NCI-H1436 treated with DMSO at 0.1 percent for 48 hours (cell line): ENCODE measurements at regions not wholly inside any gene's neighbourhood (a gene's known extent, or its start where the extent isn't known, plus 50 kb on each side); places are given as distances from the start of the nearest gene placed in this dataset.
"Not testable (repeated sequence)": the region's sequence is repeated elsewhere in the genome, so short reads cannot be mapped to it uniquely, and the experiment has no call there.

Source experiments
- DNase-seq: peaks from one replicate; lab custom pipeline; 2025; lab: John Stamatoyannopoulos, UW

DNA sequence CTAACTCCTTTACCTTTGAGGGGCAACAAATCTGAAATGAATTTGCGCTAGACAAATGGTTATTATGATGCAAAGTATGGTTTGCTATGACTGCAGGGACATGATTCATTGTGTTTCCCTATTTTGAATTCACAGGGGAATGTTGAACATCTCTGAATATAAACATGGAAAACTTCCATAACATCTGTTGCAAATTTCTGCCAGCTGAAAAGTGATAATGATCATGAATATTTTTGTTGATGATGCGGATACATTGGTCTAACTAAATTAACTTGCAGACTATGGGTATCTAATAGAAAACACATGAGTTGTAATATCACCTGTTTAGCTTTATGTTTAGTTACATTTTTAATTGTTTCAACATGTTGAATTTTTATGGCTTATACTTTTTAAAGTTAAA, 1325.5 kb downstream of the REEP3 start:
- DNase-seq: no peak

DNA sequence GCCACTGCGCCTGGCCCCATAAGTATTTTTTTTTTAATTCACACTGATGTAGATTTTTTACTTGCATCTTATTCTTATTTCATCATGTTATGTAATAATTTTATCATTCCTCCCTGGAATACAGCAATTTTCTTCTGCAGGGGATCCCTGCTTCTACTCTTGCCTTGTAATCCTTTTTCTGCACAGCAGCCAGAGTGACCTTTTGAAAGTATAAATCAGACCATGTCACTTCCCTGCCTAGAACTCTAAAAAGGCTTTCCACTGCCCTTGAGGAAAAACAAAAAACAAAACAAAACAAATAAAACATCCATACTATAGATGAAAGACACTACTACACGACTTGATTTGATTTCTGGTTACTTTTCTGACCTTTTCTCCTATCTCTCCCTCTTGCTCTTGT, 1334.7 kb downstream of the REEP3 start:
- no peak for DNase-seq

DNA sequence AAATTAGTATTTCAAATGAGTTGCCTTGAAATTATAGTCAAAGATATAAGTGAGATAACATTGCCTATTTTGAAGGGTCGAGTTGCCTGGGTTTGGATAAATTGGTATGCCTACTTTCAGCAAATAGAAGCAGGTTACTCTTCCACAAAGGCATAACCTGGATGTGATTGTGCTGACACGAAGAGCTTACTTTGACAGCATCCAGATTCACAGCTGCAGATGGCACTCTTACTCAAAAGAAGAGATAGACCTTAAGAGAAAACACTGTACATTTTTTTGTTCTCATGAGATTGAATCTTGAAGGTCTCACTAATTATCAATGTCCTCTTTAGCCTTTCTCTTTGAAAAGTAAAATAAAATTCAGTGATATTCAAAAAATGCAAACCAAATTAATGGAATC, 1338.7 kb downstream of the REEP3 start:
- DNase-seq: no peak

DNA sequence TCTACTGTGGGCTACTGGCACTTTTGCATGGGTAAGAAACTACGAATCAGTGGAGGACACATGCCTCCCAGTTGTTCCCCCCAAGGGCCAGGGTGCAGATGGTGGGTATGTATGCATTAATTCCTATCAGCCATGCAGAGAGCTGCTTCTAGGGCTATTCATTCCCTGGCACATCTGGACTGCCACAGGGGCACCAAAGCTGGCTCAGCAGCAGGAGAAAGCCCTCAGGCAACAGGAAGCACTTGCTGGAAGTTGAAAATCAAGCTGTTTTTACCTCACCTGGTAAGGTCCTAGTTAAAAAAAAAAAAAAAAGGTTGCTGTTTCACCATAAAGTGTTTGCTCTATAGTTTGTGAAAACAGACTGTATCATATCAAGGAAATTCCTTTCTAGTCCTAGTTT, 1342.6 kb downstream of the REEP3 start:
- DNase-seq: no peak

DNA sequence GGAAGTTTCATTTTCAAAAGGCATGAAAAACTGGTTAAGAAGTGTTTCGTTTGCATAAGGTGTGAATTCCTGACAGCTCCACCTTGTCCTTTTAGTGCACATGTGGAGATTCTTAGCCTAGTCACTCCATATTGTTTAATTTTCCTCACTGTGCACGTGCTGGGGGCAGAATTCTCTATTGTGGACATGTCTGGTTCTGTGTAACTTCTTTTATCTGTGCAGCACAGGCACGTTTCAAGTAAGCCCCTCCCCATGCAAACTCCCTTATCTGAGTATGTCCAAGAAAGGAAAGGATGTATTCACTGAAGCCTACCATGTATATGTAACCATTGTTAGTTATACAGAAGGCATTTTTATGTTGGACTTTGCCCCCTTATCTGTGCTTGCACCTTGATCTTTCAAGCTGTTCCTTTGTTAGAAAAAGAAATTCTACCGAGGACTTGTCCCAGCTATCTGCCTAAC, 1346.3 kb downstream of the REEP3 start:
- DNase-seq: no peak

DNA sequence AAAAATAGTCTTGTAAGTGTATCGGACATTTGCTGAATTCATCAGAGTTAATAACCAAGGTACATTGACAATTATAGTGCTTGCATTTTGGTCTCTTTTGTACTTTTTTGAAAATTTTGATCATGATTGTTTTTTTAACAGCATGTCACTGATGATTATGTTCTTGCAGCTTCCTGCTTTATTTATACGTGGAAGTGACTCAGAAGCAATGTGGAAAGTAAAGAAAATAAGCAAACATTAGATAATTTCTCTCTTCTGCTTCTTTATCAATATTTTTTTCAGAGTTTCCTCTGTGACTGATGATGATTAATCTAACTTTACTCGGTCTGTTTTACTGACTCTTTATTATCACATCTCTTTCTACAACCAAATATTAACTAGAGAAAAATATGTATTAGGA, 1351.9 kb downstream of the REEP3 start:
- DNase-seq: no peak

DNA sequence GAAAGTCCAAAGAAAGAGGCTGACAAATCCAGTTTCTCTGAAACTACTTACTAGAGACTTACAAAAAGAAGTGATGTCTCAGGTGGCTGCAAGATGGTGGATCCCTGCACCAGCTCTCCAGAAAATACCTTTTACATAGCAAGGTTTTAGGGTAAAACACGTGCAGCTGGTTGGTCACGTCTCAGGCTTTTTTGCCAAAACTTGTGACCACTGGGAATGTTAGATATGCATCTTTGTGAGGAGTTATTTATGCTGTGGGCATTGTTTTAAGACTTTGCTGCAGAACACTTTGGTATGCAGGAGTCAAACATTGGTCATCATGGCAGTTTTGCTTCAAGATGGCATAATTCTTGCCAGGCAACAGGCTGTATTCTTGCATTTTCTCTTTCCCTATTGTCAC, 1352.8 kb downstream of the REEP3 start:
- DNase-seq: no peak

DNA sequence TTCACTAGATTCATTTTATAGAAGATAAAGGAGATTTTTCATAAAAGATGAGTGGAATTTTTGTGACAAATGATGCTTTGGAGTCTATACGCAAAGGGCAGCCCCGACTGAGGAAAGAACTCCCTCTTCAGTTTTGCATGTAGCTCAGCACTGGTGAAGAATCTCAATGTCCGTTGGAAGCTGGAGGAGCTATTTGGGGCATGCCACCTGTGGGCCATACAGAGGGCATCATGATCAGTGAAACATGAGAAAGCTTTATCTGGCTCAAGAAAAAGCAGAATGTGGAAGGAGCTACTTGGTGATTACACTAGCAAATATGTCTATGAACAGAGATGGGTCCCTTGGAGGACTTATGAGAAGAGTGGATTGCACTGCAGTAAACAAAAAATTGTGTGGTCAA, 1359.3 kb downstream of the REEP3 start:
- DNase-seq: no peak

DNA sequence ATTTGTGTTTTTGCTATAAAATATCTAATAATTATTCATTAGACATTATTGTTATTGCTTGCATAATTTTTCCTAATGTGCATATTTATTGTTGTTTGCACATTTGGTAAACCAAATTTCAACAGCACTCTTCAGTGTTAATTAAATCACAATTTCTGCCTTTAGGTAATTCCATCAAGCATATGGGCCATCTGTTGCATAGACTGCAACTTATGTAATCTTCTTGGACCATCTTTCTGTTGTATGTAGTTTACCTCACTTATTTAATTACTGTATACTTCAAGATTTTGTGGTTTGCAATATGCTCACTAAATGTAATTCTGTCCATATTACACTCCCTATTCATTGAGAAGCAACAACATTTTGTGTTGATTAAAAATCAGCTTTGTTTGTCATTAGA, 1360.1 kb downstream of the REEP3 start:
- DNase-seq: no peak

DNA sequence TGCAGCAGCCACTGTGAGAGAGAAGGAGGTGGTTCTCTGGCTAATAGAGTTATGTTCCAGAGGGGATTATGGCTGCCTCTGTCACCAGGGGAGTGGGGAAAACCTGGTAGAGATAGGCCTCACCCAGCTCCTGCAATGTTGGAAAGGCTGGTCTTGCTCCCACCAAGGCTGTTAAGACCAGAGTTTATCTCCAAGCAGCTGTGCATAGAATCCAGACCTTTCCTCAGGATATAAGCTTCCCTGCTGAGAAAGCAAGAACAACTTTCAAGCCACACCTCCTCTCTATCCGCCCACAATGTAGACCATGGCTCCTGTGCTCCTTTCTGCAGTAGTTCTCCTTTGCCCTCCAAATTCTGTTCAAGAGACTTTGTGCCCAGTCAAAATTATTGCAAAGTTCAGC, 1375.4 kb downstream of the REEP3 start:
- no peak for DNase-seq

DNA sequence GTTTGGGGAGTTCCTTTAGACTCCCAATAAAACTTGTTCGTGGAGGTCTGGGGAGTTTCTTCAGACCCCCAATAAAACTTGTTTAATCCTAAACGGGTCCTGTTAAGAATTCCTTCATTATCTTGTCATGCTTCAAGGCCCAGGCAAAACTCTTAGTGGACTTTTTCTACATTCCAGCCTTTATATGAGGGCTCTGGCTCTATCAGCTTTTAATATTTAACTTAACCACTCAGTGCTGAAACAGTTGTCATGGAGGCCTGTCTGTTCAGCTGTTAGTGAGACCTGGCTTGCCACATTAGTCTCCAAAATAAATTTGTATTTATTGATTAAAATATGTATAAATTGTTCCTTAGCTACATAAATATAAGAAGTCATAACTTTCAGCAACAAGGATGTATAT, 1385.1 kb downstream of the REEP3 start:
- DNase-seq: not testable (repeated sequence)

DNA sequence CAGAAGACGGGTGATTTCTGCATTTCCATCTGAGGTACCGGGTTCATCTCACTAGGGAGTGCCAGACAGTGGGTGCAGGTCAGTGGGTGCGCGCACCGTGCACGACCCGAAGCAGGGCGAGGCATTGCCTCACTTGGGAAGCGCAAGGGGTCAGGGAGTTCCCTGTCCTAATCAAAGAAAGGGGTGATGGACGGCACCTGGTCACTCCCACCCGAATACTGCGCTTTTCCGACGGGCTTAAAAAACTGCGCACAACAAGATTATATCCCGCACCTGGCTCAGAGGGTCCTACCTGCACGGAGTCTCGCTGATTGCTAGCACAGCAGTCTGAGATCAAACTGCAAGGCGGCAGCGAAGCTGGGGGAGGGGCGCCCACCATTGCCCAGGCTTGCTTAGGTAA, 1403.1 kb downstream of the REEP3 start:
- DNase-seq: not testable (repeated sequence)

DNA sequence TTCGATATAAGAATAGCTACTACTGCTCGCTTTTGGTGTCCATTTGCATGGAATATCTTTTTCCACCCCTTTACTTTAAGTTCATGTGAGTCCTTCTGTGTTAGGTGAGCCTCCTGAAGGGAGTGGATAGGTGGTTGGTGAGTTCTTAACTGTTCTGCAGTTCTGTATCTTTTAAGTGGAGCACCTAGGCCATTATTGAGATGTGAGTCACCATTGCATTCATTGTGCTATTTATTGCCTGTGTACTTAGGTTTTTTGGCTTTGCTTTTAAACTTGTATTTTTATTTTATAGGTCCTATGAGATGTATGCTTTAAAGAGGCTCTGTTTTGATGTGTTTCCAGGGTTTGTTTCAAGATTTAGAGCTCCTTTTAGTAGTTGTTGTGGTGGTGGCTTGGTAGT, 1430.8 kb downstream of the REEP3 start:
- DNase-seq: no peak

DNA sequence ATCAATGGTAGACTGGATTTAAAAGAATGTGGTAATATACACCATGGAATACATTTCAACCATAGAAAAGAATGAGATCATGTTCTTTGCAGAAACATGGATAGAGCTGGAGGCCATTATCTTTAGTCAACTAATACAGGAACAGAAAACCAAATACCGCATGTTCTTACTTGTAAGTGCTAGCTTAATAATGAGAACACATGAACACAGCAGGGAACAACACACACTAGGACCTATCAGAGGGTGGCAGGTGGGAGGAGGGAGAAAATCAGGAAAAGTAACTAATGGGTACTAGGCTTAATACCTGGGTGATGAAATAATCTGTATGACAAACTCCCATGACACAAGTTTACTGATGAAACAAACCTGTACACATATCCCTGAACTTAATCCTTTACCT, 1435.2 kb downstream of the REEP3 start:
- DNase-seq: no peak

DNA sequence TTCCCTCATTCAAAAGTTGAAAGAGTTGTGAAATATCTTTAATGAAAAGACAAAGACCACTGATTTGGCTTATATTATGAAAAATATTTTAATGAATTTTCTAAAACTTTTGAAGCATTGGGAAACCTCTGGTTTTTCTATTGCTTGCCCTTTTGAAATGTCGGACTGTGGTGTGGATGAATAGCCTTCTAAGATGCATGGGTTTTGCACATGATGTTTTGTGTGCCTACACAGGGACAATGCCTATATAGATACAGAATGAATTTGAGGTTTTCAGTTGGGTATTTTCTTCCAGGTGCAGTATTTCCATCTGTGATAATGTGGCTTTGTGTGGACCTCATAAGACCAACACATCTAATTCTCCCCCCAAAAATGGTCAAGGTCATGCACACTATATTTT, 1437.9 kb downstream of the REEP3 start:
- DNase-seq: no peak

DNA sequence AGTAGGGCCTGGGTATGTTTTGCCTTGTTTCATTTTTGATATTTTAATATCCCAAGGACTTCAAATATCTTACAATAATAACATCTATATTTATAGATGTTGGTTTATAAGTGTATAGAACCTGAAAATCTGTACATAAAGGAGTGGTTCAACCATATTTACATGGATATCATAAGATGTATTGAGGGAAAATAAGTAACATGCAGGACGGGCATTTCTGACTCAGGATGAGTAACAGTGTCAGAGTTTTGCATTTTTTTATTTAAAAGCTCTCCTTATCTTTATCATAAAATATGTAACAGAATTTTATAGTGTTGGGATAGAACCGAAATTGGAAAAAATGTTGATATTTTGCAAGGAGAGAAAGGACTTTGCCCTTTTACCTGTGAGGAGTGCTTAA, 1438.7 kb downstream of the REEP3 start:
- no peak for DNase-seq

DNA sequence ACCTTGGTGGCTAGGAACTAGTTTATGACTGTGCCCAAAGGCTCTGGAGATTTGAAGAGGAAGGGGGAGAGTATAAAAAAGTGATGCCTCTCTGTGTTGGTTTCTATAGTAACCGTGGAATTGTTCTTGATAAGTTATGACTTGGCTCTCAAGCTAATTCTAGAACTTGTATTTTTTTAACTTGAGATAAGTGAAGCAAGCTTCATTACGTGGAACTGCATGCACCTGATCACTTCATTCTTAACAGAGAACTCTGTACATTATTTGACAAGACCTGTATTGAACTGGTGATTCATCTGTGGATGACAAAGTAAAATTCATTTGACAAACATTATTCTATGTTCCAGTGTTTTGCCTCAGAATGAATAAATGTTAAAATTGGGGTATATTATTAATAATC, 1452.2 kb downstream of the REEP3 start:
- DNase-seq: no peak

DNA sequence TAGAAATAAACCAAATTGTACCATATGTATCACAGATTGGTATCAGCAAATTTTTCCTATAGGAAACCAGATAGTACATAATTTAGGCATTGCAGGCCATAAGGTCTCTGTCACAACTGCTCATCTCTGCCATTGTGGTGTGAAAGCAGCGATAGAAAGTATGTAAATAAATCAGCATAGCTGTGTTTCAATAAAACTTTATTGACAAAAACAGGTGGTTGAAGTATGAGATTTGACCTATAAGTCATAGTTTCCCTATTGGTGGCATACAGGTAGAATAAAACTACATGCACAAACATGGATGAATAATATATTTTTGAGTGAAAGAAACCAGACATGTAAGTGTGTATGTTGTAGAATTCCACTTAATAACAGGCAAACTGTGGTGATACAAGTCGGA, 1454.9 kb downstream of the REEP3 start:
- DNase-seq: no peak

DNA sequence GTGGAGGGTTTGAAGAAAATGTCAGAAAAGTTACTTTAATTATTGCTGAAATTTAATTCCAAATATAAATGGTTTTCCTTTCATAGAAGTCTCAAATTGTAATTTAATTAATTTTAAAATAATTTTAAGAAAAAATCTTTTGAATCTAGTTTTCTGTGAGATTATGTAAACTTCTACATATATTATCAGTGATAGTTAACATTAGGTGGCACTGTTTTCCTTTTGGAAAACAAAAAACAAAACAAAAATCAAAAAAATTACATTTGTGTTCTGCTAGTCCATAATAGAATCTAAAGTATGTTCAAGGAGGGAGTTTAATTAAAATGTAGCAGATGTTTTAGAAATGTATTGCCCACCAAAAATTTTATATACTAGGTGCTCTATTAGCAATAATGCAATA, 1456.7 kb downstream of the REEP3 start:
- DNase-seq: no peak

DNA sequence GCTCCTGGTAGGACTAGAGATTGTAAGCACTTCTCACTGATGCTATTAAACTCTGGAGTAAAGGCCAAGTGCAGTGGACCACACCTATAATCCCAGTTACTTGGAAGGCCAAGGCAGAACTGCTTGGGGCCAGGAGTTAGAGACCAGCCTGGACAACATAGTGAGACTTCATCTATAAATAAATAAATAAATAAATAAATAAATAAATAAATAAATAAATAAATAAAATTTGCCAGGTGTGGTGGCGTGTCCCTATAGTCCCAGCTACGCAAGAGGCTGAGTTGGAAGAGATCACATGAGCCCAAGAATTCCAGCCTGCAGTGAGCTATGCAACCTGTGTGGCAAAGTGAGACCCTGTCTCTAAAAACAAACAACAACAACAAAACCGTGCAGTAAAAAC, 1475.7 kb downstream of the REEP3 start:
- DNase-seq: no peak

DNA sequence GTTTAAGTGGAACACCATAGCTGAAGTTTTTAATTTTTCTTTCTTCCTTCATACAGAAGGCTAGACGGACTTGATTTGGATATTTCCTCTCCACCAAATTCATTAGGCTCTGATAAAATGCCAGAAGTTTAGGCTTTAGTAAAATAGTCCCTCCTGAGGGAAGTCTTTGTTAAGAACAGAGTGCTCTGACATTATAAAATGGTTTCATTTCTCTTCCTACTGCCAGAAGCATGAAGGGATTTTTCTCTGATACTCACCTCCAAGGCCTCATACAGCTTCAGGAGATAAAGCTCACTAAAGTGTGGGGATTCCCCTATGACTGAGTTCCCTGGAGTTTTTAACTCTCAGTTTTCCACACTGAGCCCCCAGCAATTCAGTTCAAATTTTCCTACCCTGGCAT, 1489.6 kb downstream of the REEP3 start:
- no peak for DNase-seq

DNA sequence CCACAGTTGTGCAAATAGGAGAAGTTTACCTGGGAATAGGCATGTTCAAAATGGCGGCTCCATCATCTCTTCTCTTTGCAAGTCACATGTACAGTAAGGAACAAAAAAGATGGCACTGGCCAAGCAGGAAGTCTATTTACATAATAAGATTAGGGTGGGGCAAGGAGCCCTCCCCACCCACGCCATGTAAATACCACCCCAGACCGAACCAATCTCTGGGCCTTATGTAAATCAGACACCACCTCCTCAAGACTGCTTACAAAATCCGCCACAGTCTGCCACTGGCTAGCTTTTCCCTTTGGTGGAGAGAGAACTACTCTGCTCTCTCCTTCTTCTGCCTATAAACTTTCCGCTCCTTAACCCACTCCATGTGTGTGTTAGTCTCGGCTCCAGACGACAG, 1496.3 kb downstream of the REEP3 start:
- no peak for DNase-seq

DNA sequence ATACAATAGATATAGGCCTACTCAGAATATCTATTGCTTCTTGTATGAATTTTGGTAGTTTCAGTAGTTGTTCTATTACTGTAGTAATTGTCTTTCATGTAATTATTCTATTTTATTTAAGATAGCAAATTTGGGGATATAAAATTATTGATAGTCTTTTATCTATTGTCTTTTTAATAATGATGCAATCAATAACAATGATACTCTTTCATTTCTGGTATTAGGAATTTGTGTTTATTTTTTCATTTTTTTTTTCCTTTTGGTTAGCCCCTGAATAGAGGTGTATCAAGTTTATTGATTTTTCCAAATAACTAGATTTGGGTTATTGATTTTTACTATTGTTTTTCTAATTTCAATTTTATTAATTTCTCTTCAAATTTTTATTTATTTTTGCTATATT, 1503.7 kb downstream of the REEP3 start:
- DNase-seq: no peak

DNA sequence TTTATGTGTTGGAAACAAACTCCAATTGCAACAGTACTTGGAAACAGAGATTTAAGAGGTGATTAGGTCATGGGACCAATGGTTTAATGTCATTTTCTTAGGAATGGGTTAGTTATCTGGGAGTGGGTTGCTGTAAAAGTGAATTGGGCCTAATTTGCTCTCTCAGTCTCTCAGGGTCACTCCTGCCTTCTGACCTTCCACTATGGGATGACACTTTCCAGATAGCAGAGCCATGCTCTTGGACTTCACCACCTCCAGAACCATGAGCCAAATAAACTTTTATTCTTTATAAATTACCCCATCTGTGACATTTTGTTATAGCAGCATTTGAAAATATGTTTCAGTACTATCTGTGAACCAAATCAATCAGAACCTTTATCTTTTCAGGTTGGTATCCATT, 1509.1 kb downstream of the REEP3 start:
- DNase-seq: no peak
